HL-60/S4 (cell line): ENCODE measurements at regions not wholly inside any gene's neighbourhood (a gene's known extent, or its start where the extent isn't known, plus 50 kb on each side); places are given as distances from the start of the nearest gene placed in this dataset.

Experiments
- in situ Hi-C: fragments of 300-500 bp; cut with MboI; formaldehyde crosslinking; loops from 2 replicates; pipeline ENCODE4 v1.14.3; 2022; ENCODE audit warnings: low sequenced_read_pairs

GRCh38 chr2:41892476-41892875, 155.3 kb upstream of the PKDCC start:
- in situ Hi-C loops, result no loop called here

- in situ Hi-C loops, result no loop called here
Observed at GRCh38 chr2:41894563-41895333, 153.1 kb upstream of the PKDCC start.

GRCh38 chr2:41895334-41895664, 152.5 kb upstream of the PKDCC start:
- in situ Hi-C loops, result no loop called here

GRCh38 chr2:41896186-41896846, 151.5 kb upstream of the PKDCC start:
- in situ Hi-C loops, result no loop called here

- in situ Hi-C loops, result no loop called here
Observed at GRCh38 chr2:41899189-41899588, 148.6 kb upstream of the PKDCC start.

- in situ Hi-C loops, result no loop called here
Observed at GRCh38 chr2:41900101-41900577, 147.7 kb upstream of the PKDCC start.

- in situ Hi-C loops, result no loop called here
Observed at GRCh38 chr2:41902897-41903296, 144.9 kb upstream of the PKDCC start.

- in situ Hi-C loops, result no loop called here
Observed at GRCh38 chr2:41903474-41904135, 144.2 kb upstream of the PKDCC start.

- in situ Hi-C loops, result no loop called here
Observed at GRCh38 chr2:41904459-41904858, 143.4 kb upstream of the PKDCC start.

- in situ Hi-C loops, result no loop called here
Observed at GRCh38 chr2:41905597-41906337, 142.1 kb upstream of the PKDCC start.

- in situ Hi-C loops, result no loop called here
Observed at GRCh38 chr2:41906338-41906725, 141.5 kb upstream of the PKDCC start.

- in situ Hi-C loops, result no loop called here
Observed at GRCh38 chr2:41907141-41907540, 140.7 kb upstream of the PKDCC start.

- in situ Hi-C loops, result no loop called here
Observed at GRCh38 chr2:41907771-41908207, 140.0 kb upstream of the PKDCC start.

GRCh38 chr2:41908349-41908748, 139.5 kb upstream of the PKDCC start:
- in situ Hi-C loops, result no loop called here

GRCh38 chr2:41909584-41909983, 138.2 kb upstream of the PKDCC start:
- in situ Hi-C loops, result no loop called here

GRCh38 chr2:41910126-41910525, 137.7 kb upstream of the PKDCC start:
- in situ Hi-C loops, result no loop called here

- in situ Hi-C loops, result no loop called here
Observed at GRCh38 chr2:41911033-41911432, 136.8 kb upstream of the PKDCC start.

GRCh38 chr2:41912337-41912736, 135.5 kb upstream of the PKDCC start:
- in situ Hi-C loops, result no loop called here

- in situ Hi-C loops, result no loop called here
Observed at GRCh38 chr2:41912776-41913175, 135.0 kb upstream of the PKDCC start.

- in situ Hi-C loops, result no loop called here
Observed at GRCh38 chr2:41913311-41913710, 134.5 kb upstream of the PKDCC start.

GRCh38 chr2:41913921-41914609, 133.8 kb upstream of the PKDCC start:
- in situ Hi-C loops, result no loop called here
